Trophoblast cell (in vitro differentiated cells and primary cell): ENCODE measurements at regions not wholly inside any gene's neighbourhood (a gene's known extent, or its start where the extent isn't known, plus 50 kb on each side); places are given as distances from the start of the nearest gene placed in this dataset.
A peak's percentile ranks its signal among the peaks of the same experiment; 100 is the strongest.

ENCODE experiments used
- DNase-seq, 2 donors: peaks; one replicate each; pipeline ENCODE4 v3.0.0-alpha.2; 2016
- H2AFZ ChIP-seq: 2 replicates; pipeline ENCODE4 v1.6.1; 2013; ENCODE audit warnings: low read length, moderate library complexity, mild to moderate bottlenecking; ENCODE audit not compliant: insufficient read depth, poor library complexity
- H2AK5ac ChIP-seq: 2 replicates; pipeline ENCODE4 v1.6.1; 2013; ENCODE audit warnings: mild to moderate bottlenecking, low read length
- H2BK120ac ChIP-seq: 2 replicates; pipeline ENCODE4 v1.6.1; 2013; ENCODE audit warnings: low read length, mild to moderate bottlenecking, moderate library complexity; ENCODE audit not compliant: insufficient read depth, poor library complexity
- H2BK12ac ChIP-seq: 2 replicates; pipeline ENCODE4 v1.6.1; 2013; ENCODE audit warnings: mild to moderate bottlenecking, low read length, moderate library complexity
- H2BK5ac ChIP-seq: 2 replicates; pipeline ENCODE4 v1.6.1; 2013; ENCODE audit warnings: low read length, low read depth, moderate library complexity, mild to moderate bottlenecking; ENCODE audit not compliant: poor library complexity
- H3K14ac ChIP-seq: 2 replicates; pipeline ENCODE4 v1.6.1; 2013; ENCODE audit warnings: mild to moderate bottlenecking, low read length
- H3K18ac ChIP-seq: 2 replicates; pipeline ENCODE4 v1.6.1; 2013; ENCODE audit warnings: mild to moderate bottlenecking, low read length
- H3K23ac ChIP-seq: 2 replicates; pipeline ENCODE4 v1.6.1; 2013; ENCODE audit warnings: low read length
- H3K27ac ChIP-seq: 2 replicates; pipeline ENCODE4 v1.5.1; 2013; ENCODE audit warnings: low read depth, mild to moderate bottlenecking, inconsistent platforms, low read length, moderate library complexity
- H3K27me3 ChIP-seq: 2 replicates; pipeline ENCODE4 v1.6.1; 2013; ENCODE audit warnings: inconsistent platforms, mild to moderate bottlenecking, low read length, moderate library complexity; ENCODE audit not compliant: insufficient read depth
- H3K36me3 ChIP-seq, 2 experiments: 1 replicate in 1 of 2; 2 replicates in 1 of 2; pipeline ENCODE4 v1.6.1; 2013; ENCODE audit warnings: low read length in 2 of 2, mild to moderate bottlenecking in 2 of 2, moderate library complexity in 1 of 2; ENCODE audit not compliant: insufficient read depth in 2 of 2, control insufficient read depth in 1 of 2
- H3K4ac ChIP-seq: 2 replicates; pipeline ENCODE4 v1.6.1; 2013; ENCODE audit warnings: low read depth, mild to moderate bottlenecking, low read length, moderate library complexity
- H3K4me1 ChIP-seq, 2 experiments: 1 replicate in 1 of 2; 2 replicates in 1 of 2; pipeline ENCODE4 v1.6.1; 2013; ENCODE audit warnings: low read length in 2 of 2, mild to moderate bottlenecking in 2 of 2, moderate library complexity in 1 of 2; ENCODE audit not compliant: insufficient read depth in 2 of 2, control insufficient read depth in 1 of 2
- H3K4me2 ChIP-seq: 2 replicates; pipeline ENCODE4 v1.6.1; 2013; ENCODE audit warnings: inconsistent platforms, mild to moderate bottlenecking, low read length, moderate library complexity
- H3K4me3 ChIP-seq: 2 replicates; pipeline ENCODE4 v1.5.1; 2013; ENCODE audit warnings: mild to moderate bottlenecking, low read depth, low read length, inconsistent platforms
- H3K79me1 ChIP-seq: one replicate; pipeline ENCODE4 v1.6.1; 2013; ENCODE audit warnings: low read length
- H3K79me2 ChIP-seq: 2 replicates; pipeline ENCODE4 v1.6.1; 2013; ENCODE audit warnings: low read length, mild to moderate bottlenecking; ENCODE audit not compliant: control insufficient read depth, insufficient read depth, poor library complexity
- H3K9ac ChIP-seq: 2 replicates; pipeline ENCODE4 v1.6.1; 2013; ENCODE audit warnings: mild to moderate bottlenecking, low read length
- H3K9me3 ChIP-seq: 2 replicates; pipeline ENCODE4 v1.6.1; 2013; ENCODE audit warnings: low read depth, mild to moderate bottlenecking, control low read depth, inconsistent platforms, low read length; ENCODE audit not compliant: insufficient read depth
- H4K12ac ChIP-seq: 2 replicates; pipeline ENCODE4 v1.6.1; 2013; ENCODE audit warnings: low read depth, mild to moderate bottlenecking, low read length, moderate library complexity
- H4K8ac ChIP-seq: 2 replicates; pipeline ENCODE4 v1.6.1; 2013; ENCODE audit warnings: low read depth, mild to moderate bottlenecking, low read length, moderate library complexity
- H4K91ac ChIP-seq: one replicate; pipeline ENCODE4 v1.6.1; 2013; ENCODE audit warnings: low read depth, mild to moderate bottlenecking, low read length, moderate library complexity
- WGBS: extraction: QIAGEN DNeasy Blood & Tissue Kit; methylation state at CpG from one replicate; pipeline ENCODE4 v1.1.7; 2013; ENCODE audit warnings: missing lambda C conversion rate; ENCODE audit not compliant: insufficient read length, insufficient coverage; ENCODE audit errors: extremely low coverage; 5-methylcytosine and 5-hydroxymethylcytosine counted together

DNA sequence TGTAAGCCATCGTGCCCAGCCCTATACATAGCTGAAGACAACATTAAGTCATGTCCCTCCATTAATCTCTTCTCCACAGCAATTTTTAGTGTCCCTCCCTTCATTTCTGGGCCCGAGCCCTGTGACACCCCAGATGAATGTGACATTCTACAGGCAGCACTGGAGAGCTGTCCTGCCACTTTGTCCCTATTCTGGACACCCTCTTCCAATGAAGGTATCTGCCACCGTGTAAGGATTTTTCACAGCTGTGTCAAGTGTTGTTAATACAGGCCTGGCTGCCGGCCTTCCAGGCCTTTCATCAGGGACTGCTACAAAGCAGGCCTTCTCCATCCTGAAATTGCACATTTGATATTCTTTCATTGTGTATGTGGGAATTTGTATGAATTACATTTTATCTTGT is 62.0 kb upstream of the SLC28A3 start:
- Histone ChIP-seq H3K9me3 (no peaks in the 10 kb centered on the region), H4K91ac (no peak overlapping the region), H3K79me2 (no peaks in the 10 kb centered on the region), H2AFZ (no peak overlapping the region), H3K36me3 (no peaks in the 10 kb centered on the region), H3K9ac (no peak overlapping the region), H3K27ac (no peak overlapping the region), H2AK5ac (no peak overlapping the region), H4K12ac (no peak overlapping the region), H3K79me1 (no peaks in the 10 kb centered on the region), H2BK5ac (no peak overlapping the region), H3K4me3 (no peak overlapping the region), H3K27me3 (no peaks in the 10 kb centered on the region), H2BK120ac (no peak overlapping the region), H2BK12ac (no peak overlapping the region), H3K23ac (no peak overlapping the region), H3K14ac (no peak overlapping the region), H3K18ac (no peak overlapping the region), H3K4me2 (no peak overlapping the region), H3K4me1 (no peaks in the 10 kb centered on the region), H3K4ac (no peak overlapping the region), H4K8ac (no peak overlapping the region)
- DNase-seq: no peak
- no CpG with 5 or more reads among the region's 4 CpGs for WGBS

DNA sequence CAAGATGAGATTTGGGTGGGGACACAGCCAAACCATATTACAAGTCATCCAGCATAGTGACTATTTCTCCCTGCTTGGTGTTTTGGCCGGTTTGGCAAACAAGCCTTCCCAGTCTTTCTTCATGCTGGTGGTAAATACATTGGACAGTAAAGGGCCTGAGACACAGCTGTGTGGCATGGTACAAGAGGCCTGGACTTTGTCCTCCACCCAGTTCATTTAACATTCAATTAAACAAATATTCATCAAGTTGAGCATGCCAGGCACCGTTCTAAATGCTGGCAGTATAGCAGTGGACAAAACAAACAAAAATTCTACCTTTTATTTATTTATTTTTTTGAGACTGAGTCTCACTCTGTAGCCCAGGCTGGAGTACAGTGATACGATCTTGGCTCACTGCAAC is 62.7 kb upstream of the SLC28A3 start:
- H2BK12ac ChIP-seq: no peak overlapping the region
- no peak overlapping the region for H2BK5ac ChIP-seq

DNA sequence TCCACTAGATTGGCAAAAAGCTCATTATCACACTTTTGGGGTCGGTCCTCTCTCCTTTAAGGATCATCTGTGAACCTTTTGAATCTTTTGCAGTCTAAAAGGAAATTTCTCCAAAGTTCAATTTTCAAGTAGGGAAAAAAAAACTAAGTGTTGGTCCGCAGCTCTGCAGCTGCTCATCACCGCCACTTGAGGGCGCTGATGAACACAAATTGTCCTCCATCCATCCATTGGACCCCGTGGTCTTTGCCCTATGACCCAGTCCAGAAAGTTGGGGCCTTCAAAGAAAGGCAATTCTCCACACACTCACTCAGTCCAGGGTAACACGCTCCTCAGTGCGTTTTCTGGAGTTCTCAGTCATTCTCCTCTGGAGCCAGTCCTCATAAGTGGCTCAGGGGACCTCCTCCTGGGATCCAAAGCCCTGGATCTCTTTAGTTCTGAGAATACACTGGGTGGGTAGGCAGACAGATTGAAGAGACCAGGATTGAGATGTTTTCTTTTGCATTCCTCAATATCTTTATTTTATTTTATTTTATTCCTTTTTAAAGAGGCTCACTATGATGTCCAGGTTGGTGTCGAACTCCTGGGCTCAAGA is 63.6 kb upstream of the SLC28A3 start:
- Histone ChIP-seq H4K91ac (no peak overlapping the region), H3K27me3 (no peaks in the 10 kb centered on the region), H3K27ac (no peak overlapping the region), H3K9me3 (peaks cover 2% of the 10 kb centered on the region), H3K4me3 (no peak overlapping the region), H3K14ac (no peak overlapping the region), H3K18ac (no peak overlapping the region), H4K12ac (no peak overlapping the region), H2AFZ (no peak overlapping the region), H3K4ac (no peak overlapping the region), H2BK12ac (no peak overlapping the region), H4K8ac (no peak overlapping the region), H3K36me3 (no peaks in the 10 kb centered on the region), H3K9ac (no peak overlapping the region), H3K79me1 (no peaks in the 10 kb centered on the region), H2AK5ac (no peak overlapping the region), H2BK120ac (no peak overlapping the region), H3K4me1 (no peaks in the 10 kb centered on the region), H2BK5ac (no peak overlapping the region), H3K79me2 (no peaks in the 10 kb centered on the region), H3K23ac (no peak overlapping the region), H3K4me2 (no peak overlapping the region)
- DNase-seq: peak in 1 of 2 donors; percentile 24
- WGBS: no CpG with 5 or more reads among the region's 8 CpGs

More for the DNA sequence above, 62.7 kb upstream of the SLC28A3 start:
- Histone ChIP-seq H2AFZ (no peak overlapping the region), H3K9me3 (no peaks in the 10 kb centered on the region), H3K4me2 (no peak overlapping the region), H3K79me1 (no peaks in the 10 kb centered on the region), H4K91ac (no peak overlapping the region), H3K36me3 (no peaks in the 10 kb centered on the region), H3K14ac (no peak overlapping the region), H4K8ac (no peak overlapping the region), H3K27me3 (no peaks in the 10 kb centered on the region), H4K12ac (no peak overlapping the region), H3K4me3 (no peak overlapping the region), H3K18ac (no peak overlapping the region), H2AK5ac (no peak overlapping the region), H2BK120ac (no peak overlapping the region), H3K27ac (no peak overlapping the region), H3K79me2 (no peaks in the 10 kb centered on the region), H3K4me1 (no peaks in the 10 kb centered on the region), H3K9ac (no peak overlapping the region), H3K23ac (no peak overlapping the region), H3K4ac (no peak overlapping the region)
- no peak for DNase-seq
- no CpG with 5 or more reads among the region's 3 CpGs for WGBS

DNA sequence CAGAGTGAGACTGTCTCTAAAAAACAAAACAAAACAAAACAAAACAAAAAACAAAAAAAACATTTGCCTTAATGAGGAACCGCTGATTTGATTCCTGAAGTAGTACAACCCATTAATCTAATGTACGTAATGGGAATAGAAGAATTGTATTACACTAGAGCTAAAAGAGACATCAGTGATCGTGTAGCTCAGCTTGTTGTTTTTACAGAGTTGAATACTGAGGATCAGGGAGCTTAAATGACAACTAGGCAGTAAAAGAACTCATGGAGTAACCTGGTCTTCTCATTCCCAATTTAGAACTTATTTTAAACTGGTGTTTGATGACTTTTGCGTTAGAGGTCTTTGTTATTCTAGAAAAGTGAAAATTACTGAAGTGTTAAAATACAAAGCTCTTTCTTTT is 65.1 kb upstream of the SLC28A3 start:
- H4K91ac ChIP-seq: no peak overlapping the region
- no peak overlapping the region for H3K27ac ChIP-seq
- H4K12ac ChIP-seq: no peak overlapping the region
- no peaks in the 10 kb centered on the region for H3K27me3 ChIP-seq
- no peak overlapping the region for H2AK5ac ChIP-seq
- no peak overlapping the region for H3K4me3 ChIP-seq
- no peak overlapping the region for H2AFZ ChIP-seq
- H4K8ac ChIP-seq: no peak overlapping the region
- WGBS: no CpG with 5 or more reads among the region's 4 CpGs
- no peaks in the 10 kb centered on the region for H3K79me2 ChIP-seq
- H3K4me1 ChIP-seq: no peaks in the 10 kb centered on the region
- no peak overlapping the region for H3K14ac ChIP-seq
- no peak overlapping the region for H2BK120ac ChIP-seq
- H3K18ac ChIP-seq: no peak overlapping the region
- no peak overlapping the region for H3K4ac ChIP-seq
- H3K23ac ChIP-seq: no peak overlapping the region
- H2BK5ac ChIP-seq: no peak overlapping the region
- H3K36me3 ChIP-seq: no peaks in the 10 kb centered on the region
- no peak overlapping the region for H3K9ac ChIP-seq
- H2BK12ac ChIP-seq: no peak overlapping the region
- no peaks in the 10 kb centered on the region for H3K79me1 ChIP-seq
- no peak overlapping the region for H3K4me2 ChIP-seq
- no peak for DNase-seq
- peaks cover 2% of the 10 kb centered on the region for H3K9me3 ChIP-seq
